ENCODE measurements at regions not wholly inside any gene's neighbourhood (a gene's known extent, or its start where the extent isn't known, plus 50 kb on each side); places are given as distances from the start of the nearest gene placed in this dataset.

DNA sequence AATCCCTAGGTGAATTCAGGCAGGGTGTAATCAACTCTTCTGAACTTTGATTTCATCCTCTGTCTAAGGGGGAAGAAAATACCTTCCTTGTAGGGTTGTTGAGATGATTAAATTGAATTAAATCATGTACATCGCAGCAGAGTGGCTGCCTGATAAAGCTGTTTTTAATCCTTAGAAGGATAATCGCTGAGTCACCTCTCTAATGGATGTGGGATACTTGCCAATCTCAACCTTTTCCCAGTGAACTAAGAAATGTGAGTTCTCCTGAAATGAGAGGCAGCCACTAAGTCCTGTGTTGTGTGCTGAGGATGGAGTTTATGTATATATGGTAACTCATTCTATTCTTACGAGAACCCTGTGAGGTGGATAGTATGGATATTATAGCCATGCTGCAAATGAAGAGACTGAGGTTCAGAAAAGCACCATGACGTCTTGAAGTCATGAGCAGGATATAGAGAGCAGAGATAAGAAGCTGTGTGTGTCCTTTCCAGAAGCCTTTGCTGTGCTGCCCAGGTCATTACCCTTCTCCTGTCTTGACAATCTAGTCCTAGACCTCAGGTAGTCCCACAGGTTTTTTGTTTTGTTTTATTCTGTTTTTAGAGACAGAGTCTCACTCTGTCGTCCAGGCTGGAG is 93.3 kb downstream of the HNRNPLL start:
- TF ChIP-seq, protein P1, sequence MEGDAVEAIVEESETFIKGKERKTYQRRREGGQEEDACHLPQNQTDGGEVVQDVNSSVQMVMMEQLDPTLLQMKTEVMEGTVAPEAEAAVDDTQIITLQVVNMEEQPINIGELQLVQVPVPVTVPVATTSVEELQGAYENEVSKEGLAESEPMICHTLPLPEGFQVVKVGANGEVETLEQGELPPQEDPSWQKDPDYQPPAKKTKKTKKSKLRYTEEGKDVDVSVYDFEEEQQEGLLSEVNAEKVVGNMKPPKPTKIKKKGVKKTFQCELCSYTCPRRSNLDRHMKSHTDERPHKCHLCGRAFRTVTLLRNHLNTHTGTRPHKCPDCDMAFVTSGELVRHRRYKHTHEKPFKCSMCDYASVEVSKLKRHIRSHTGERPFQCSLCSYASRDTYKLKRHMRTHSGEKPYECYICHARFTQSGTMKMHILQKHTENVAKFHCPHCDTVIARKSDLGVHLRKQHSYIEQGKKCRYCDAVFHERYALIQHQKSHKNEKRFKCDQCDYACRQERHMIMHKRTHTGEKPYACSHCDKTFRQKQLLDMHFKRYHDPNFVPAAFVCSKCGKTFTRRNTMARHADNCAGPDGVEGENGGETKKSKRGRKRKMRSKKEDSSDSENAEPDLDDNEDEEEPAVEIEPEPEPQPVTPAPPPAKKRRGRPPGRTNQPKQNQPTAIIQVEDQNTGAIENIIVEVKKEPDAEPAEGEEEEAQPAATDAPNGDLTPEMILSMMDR (IDR thresholded peaks at IDR 0.05): no peak
- no peak for TF ChIP-seq POLR2A (IDR thresholded peaks at IDR 0.05)
